Endothelial cell of umbilical vein (primary cell): ENCODE measurements at regions not wholly inside any gene's neighbourhood (a gene's known extent, or its start where the extent isn't known, plus 50 kb on each side); places are given as distances from the start of the nearest gene placed in this dataset.

Source experiments
- BruUV-seq: library from RNA; stranded (reverse); fragments of 400-500 nt; replicated peaks from 2 replicates; lab custom pipeline; 2021; lab: Mats Ljungman, UMichigan
- CTCF ChIA-PET: fragments of 300-600, 350-600 bp; sonication (Branson Sonifier 250); formaldehyde crosslinking; loops from one replicate; lab custom pipeline; 2021; ENCODE audit warnings: antibody characterized with exemption, inconsistent platforms; lab: Charles Lee
- POLR2A ChIA-PET: fragments of 300-600, 350-600 bp; sonication (Branson Sonifier 250); formaldehyde crosslinking; loops from one replicate; lab custom pipeline; 2021; ENCODE audit warnings: antibody characterized with exemption, inconsistent platforms; lab: Charles Lee
- DNase-seq: peaks from one replicate; pipeline ENCODE4 v3.0.0-alpha.2; 2011; ENCODE audit warnings: low read depth, low spot score
- FAIRE-seq: peaks from 2 replicates; lab custom pipeline; 2011; peaks lifted over from hg19 to GRCh38; lab: Jason Lieb, UNC
- H2AFZ ChIP-seq: 2 replicates; pipeline ENCODE4 v1.6.0; 2012; ENCODE audit warnings: low read depth, low read length, control low read depth, inconsistent platforms
- H3K27ac ChIP-seq: 2 replicates; pipeline ENCODE4 v1.5.1; 2011; ENCODE audit warnings: low read depth, mild to moderate bottlenecking, control low read depth, low read length, moderate library complexity; ENCODE audit not compliant: insufficient read depth
- H3K27me3 ChIP-seq, 2 experiments: 2 replicates each; pipeline versions ENCODE4 v1.6.0 to v1.6.1; 2011; ENCODE audit warnings: low read length in 2 of 2, mixed read lengths in 1 of 2; ENCODE audit not compliant: control insufficient read depth in 2 of 2, insufficient read depth in 2 of 2
- H3K36me3 ChIP-seq, 2 experiments: 2 replicates in 1 of 2; 3 replicates in 1 of 2; pipeline ENCODE4 v1.5.1; 2011; ENCODE audit warnings: low read length in 2 of 2, mild to moderate bottlenecking in 1 of 2, moderate library complexity in 1 of 2; ENCODE audit not compliant: control insufficient read depth in 2 of 2, insufficient read depth in 2 of 2; ENCODE audit errors: extremely low read depth in 1 of 2
- H3K4me1 ChIP-seq: 3 replicates; pipeline ENCODE4 v1.5.1; 2011; ENCODE audit warnings: mild to moderate bottlenecking, low read length; ENCODE audit not compliant: control insufficient read depth, insufficient read depth; ENCODE audit errors: extremely low read depth
- H3K4me2 ChIP-seq: 2 replicates; pipeline ENCODE4 v1.6.1; 2011; ENCODE audit warnings: low read length, control low read depth, mixed read lengths; ENCODE audit not compliant: insufficient read depth
- H3K4me3 ChIP-seq, 3 experiments: fragments of 200-600 bp in 1 of 3; sonication (generic), shearing (Covaris generic) in 1 of 3; replicated peaks in 1 of 3; 2 replicates each; pipeline ENCODE4 v1.5.1; 2011 to 2016; ENCODE audit warnings: control low read depth in 3 of 3, low read length in 3 of 3, mild to moderate bottlenecking in 2 of 3, inconsistent platforms in 1 of 3, low read depth in 1 of 3, moderate library complexity in 1 of 3; ENCODE audit not compliant: insufficient read depth in 1 of 3
- H3K79me2 ChIP-seq: 2 replicates; pipeline ENCODE4 v1.6.0; 2012; ENCODE audit warnings: low read length, inconsistent platforms; ENCODE audit not compliant: control insufficient read depth, insufficient read depth
- H3K9ac ChIP-seq: replicated peaks from 2 replicates; pipeline ENCODE3; 2011; ENCODE audit warnings: low read length, control low read depth; ENCODE audit not compliant: insufficient read depth; ENCODE audit errors: extremely low read depth
- H3K9me1 ChIP-seq: replicated peaks from 3 replicates; pipeline ENCODE4 v1.6.0; 2011; ENCODE audit warnings: mild to moderate bottlenecking, low read length; ENCODE audit not compliant: control insufficient read depth, insufficient read depth; ENCODE audit errors: extremely low read depth
- H3K9me3 ChIP-seq: replicated peaks from 2 replicates; pipeline ENCODE4 v1.5.1; 2012; ENCODE audit warnings: low read length, inconsistent platforms; ENCODE audit not compliant: control insufficient read depth, insufficient read depth
- H4K20me1 ChIP-seq: replicated peaks from 2 replicates; pipeline ENCODE3; 2011; ENCODE audit warnings: mild to moderate bottlenecking, low read length; ENCODE audit not compliant: control insufficient read depth, insufficient read depth; ENCODE audit errors: extremely low read depth
- EZH2 ChIP-seq: IDR thresholded peaks from 2 replicates; pipeline ENCODE4 v1.6.1; 2012; ENCODE audit warnings: borderline replicate concordance, low read depth, mild to moderate bottlenecking, moderate library complexity, low read length, inconsistent platforms; ENCODE audit not compliant: severe bottlenecking
- FOS ChIP-seq: IDR thresholded peaks from 2 replicates; pipeline ENCODE4 v1.6.1; 2011; ENCODE audit warnings: mild to moderate bottlenecking, low read length, moderate library complexity, borderline replicate concordance; ENCODE audit not compliant: insufficient read depth
- GATA2 ChIP-seq: IDR thresholded peaks from 2 replicates; pipeline ENCODE4 v1.7.0; 2011; ENCODE audit warnings: low read depth, mild to moderate bottlenecking, moderate library complexity, mixed read lengths, low read length; ENCODE audit not compliant: insufficient read length, insufficient read depth
- JUN ChIP-seq: IDR thresholded peaks from 2 replicates; pipeline ENCODE4 v1.6.1; 2011; ENCODE audit warnings: borderline replicate concordance, low read depth; ENCODE audit not compliant: insufficient read length, insufficient read depth
- MYC ChIP-seq: IDR thresholded peaks from one replicate; pipeline ENCODE4 v1.6.1; 2011; ENCODE audit warnings: mild to moderate bottlenecking, low read depth, low read length
- POLR2A ChIP-seq: IDR thresholded peaks from 2 replicates; pipeline ENCODE4 v1.6.1; 2012; ENCODE audit warnings: low read depth, mild to moderate bottlenecking, control low read depth, low read length
- POLR2AphosphoS5 ChIP-seq: IDR thresholded peaks from 2 replicates; pipeline ENCODE4 v1.6.1; 2012; ENCODE audit warnings: low read depth, mild to moderate bottlenecking, control low read depth, low read length, moderate library complexity; ENCODE audit not compliant: insufficient read depth
- dilution Hi-C: fragments of 300-500 bp; cut with MboI; formaldehyde crosslinking; loops from one replicate; pipeline ENCODE4 v1.15.0; 2019; ENCODE audit warnings: low sequenced_read_pairs; ENCODE audit not compliant: extremely low pct_ligation_motif_present
- intact Hi-C: fragments of 100-400 bp; cut with micrococcal nuclease; formaldehyde crosslinking; loops from one replicate; pipeline ENCODE4 v1.10.0; 2022
- TF ChIP-seq, protein P1 (sequence below), 2 donors: IDR thresholded peaks; 1 replicate in 1 of 2; 2 replicates in 1 of 2; pipeline ENCODE4 v1.5.1; 2011; ENCODE audit warnings: low read length in 2 of 2, mild to moderate bottlenecking in 2 of 2, moderate library complexity in 2 of 2, control low read depth in 1 of 2, inconsistent platforms in 1 of 2, low read depth in 1 of 2; ENCODE audit not compliant: insufficient read depth in 1 of 2; ENCODE audit errors: extremely low read depth in 1 of 2
- TF ChIP-seq, protein P2 (sequence below): IDR thresholded peaks from 2 replicates; pipeline ENCODE4 v1.6.1; 2011; ENCODE audit not compliant: insufficient read depth, insufficient read length

DNA sequence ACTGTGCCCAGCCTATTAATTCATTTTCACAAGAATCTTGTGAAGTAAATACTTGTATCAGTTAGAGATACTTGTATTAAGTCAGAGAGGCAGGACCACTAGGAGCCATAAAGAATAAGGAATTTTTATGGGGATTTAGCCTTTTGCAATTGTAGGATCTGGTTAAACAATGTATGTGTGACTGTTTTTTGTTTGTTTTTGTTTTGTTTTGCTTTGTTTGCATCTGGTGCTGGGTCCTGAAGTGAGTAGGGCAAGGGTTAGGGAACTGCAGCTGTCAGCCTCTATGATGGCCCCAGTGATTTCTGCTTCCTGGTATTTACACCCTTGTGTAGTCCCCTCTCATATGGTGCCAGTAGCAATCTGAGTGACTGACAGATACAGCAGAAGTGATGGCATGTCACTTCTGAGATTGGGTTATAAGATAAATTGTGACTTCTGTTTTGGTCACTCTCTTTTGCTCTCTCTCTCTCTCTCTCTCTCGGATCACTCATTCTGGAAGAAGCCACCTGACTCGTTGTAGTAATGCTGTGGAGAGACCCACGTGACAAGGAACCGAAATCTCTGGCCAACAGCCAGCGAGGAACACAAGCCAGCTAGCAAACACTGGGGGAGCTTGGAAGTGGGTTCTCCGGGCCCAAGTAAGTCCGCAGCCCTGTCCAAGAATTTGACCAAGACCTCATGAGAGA lies 96.2 kb upstream of the MARK1 start:
- FAIRE-seq (no peak), DNase-seq (no peak)
- H4K20me1 ChIP-seq, result no peaks in the 10 kb centered on the region
- dilution Hi-C loops, result no loop called here
- CTCF ChIA-PET, result no interaction called here
- H3K4me1 ChIP-seq, result no peaks in the 10 kb centered on the region
- no peaks in the 10 kb centered on the region for H3K9me1 ChIP-seq
- no TSS peak for BruUV-seq
- no peak overlapping the region for H3K27ac ChIP-seq
- H3K9ac ChIP-seq, result no peak overlapping the region
- no peaks in the 10 kb centered on the region for H3K27me3 ChIP-seq
- no peak overlapping the region for H3K4me3 ChIP-seq
- H3K79me2 ChIP-seq, result no peaks in the 10 kb centered on the region
- no peak overlapping the region for H2AFZ ChIP-seq
- no peaks in the 10 kb centered on the region for H3K36me3 ChIP-seq
- no peak overlapping the region for H3K4me2 ChIP-seq
- no peaks in the 10 kb centered on the region for H3K9me3 ChIP-seq
- POLR2A ChIA-PET, result no interaction called here
- TF ChIP-seq FOS (no peak), POLR2A (no peak), GATA2 (no peak), EZH2 (no peak), MYC (no peak), JUN (no peak), POLR2AphosphoS5 (no peak)
- TF ChIP-seq, protein P1, sequence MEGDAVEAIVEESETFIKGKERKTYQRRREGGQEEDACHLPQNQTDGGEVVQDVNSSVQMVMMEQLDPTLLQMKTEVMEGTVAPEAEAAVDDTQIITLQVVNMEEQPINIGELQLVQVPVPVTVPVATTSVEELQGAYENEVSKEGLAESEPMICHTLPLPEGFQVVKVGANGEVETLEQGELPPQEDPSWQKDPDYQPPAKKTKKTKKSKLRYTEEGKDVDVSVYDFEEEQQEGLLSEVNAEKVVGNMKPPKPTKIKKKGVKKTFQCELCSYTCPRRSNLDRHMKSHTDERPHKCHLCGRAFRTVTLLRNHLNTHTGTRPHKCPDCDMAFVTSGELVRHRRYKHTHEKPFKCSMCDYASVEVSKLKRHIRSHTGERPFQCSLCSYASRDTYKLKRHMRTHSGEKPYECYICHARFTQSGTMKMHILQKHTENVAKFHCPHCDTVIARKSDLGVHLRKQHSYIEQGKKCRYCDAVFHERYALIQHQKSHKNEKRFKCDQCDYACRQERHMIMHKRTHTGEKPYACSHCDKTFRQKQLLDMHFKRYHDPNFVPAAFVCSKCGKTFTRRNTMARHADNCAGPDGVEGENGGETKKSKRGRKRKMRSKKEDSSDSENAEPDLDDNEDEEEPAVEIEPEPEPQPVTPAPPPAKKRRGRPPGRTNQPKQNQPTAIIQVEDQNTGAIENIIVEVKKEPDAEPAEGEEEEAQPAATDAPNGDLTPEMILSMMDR (IDR thresholded peaks at IDR 0.05; ENCODE audit: extremely low read depth in 1 of 2, insufficient read depth in 1 of 2, low read depth in 1 of 2, low read length in 2 of 2), result no peak
- TF ChIP-seq, protein P2, sequence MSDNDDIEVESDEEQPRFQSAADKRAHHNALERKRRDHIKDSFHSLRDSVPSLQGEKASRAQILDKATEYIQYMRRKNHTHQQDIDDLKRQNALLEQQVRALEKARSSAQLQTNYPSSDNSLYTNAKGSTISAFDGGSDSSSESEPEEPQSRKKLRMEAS, result no peak
- intact Hi-C loops, result no loop called here
